H9 (cell line): ENCODE measurements at regions not wholly inside any gene's neighbourhood (a gene's known extent, or its start where the extent isn't known, plus 50 kb on each side); places are given as distances from the start of the nearest gene placed in this dataset.

Experiments used
- DNase-seq: peaks from one replicate; pipeline ENCODE4 v3.0.0-alpha.2; 2017
- H2AFZ ChIP-seq: one replicate; pipeline ENCODE4 v1.6.1; 2013; ENCODE audit warnings: mild to moderate bottlenecking, low read length, control low read depth, moderate library complexity
- H2AK5ac ChIP-seq: 2 replicates; pipeline ENCODE4 v1.6.1; 2013; ENCODE audit warnings: low read length, control low read depth, mixed read lengths; ENCODE audit not compliant: insufficient read length
- H2BK120ac ChIP-seq: one replicate; pipeline ENCODE4 v1.6.1; 2013; ENCODE audit warnings: low read depth, mild to moderate bottlenecking, low read length, control low read depth, inconsistent platforms; ENCODE audit not compliant: poor library complexity, severe bottlenecking
- H2BK12ac ChIP-seq: 2 replicates; pipeline ENCODE4 v1.6.1; 2013; ENCODE audit warnings: low read length, control low read depth, mixed read lengths, low read depth; ENCODE audit not compliant: insufficient read length
- H2BK15ac ChIP-seq: 2 replicates; pipeline ENCODE4 v1.6.1; 2013; ENCODE audit warnings: low read depth, low read length, control low read depth
- H2BK20ac ChIP-seq: one replicate; pipeline ENCODE4 v1.6.1; 2013; ENCODE audit warnings: low read depth, mild to moderate bottlenecking, low read length, control low read depth, inconsistent platforms; ENCODE audit not compliant: poor library complexity, severe bottlenecking
- H2BK5ac ChIP-seq: 2 replicates; pipeline ENCODE4 v1.6.1; 2013; ENCODE audit warnings: low read length, control low read depth, mixed read lengths; ENCODE audit not compliant: insufficient read length
- H3K14ac ChIP-seq: 2 replicates; pipeline ENCODE4 v1.6.1; 2013; ENCODE audit warnings: low read length, control low read depth; ENCODE audit not compliant: insufficient read depth
- H3K18ac ChIP-seq: 2 replicates; pipeline ENCODE4 v1.6.1; 2013; ENCODE audit warnings: low read depth, mild to moderate bottlenecking, mixed read lengths, low read length, control low read depth; ENCODE audit not compliant: insufficient read length
- H3K23ac ChIP-seq: 2 replicates; pipeline ENCODE4 v1.6.1; 2013; ENCODE audit warnings: low read length, control low read depth, mixed read lengths, low read depth; ENCODE audit not compliant: insufficient read length
- H3K23me2 ChIP-seq: 2 replicates; pipeline ENCODE4 v1.6.1; 2013; ENCODE audit warnings: low read depth, mild to moderate bottlenecking, mixed read lengths, low read length, control low read depth; ENCODE audit not compliant: insufficient read length, poor library complexity, severe bottlenecking
- H3K27ac ChIP-seq: 2 replicates; pipeline ENCODE4 v1.5.1; 2013; ENCODE audit warnings: low read length, control low read depth, mixed read lengths, low read depth; ENCODE audit not compliant: insufficient read length
- H3K27me3 ChIP-seq: 2 replicates; pipeline ENCODE4 v1.6.1; 2013; ENCODE audit warnings: low read length, control low read depth, inconsistent platforms; ENCODE audit not compliant: insufficient read depth
- H3K4ac ChIP-seq: 2 replicates; pipeline ENCODE4 v1.6.1; 2013; ENCODE audit warnings: low read depth, mild to moderate bottlenecking, control low read depth, inconsistent platforms, low read length, moderate library complexity
- H3K4me1 ChIP-seq: 2 replicates; pipeline ENCODE4 v1.6.1; 2013; ENCODE audit warnings: low read length, control low read depth, inconsistent platforms; ENCODE audit not compliant: insufficient read depth
- H3K4me2 ChIP-seq: 2 replicates; pipeline ENCODE4 v1.6.1; 2013; ENCODE audit warnings: low read length, control low read depth, mixed read lengths; ENCODE audit not compliant: insufficient read length, insufficient read depth
- H3K56ac ChIP-seq: 2 replicates; pipeline ENCODE4 v1.6.1; 2013; ENCODE audit warnings: low read depth, mild to moderate bottlenecking, mixed read lengths, low read length, control low read depth; ENCODE audit not compliant: insufficient read length
- H3K79me1 ChIP-seq: 2 replicates; pipeline ENCODE4 v1.6.1; 2013; ENCODE audit warnings: low read depth, mild to moderate bottlenecking, moderate library complexity, low read length, control low read depth, inconsistent platforms; ENCODE audit not compliant: insufficient read depth, poor library complexity, severe bottlenecking
- H3K79me2 ChIP-seq: 2 replicates; pipeline ENCODE4 v1.6.1; 2013; ENCODE audit warnings: low read length, control low read depth, inconsistent platforms; ENCODE audit not compliant: insufficient read depth
- H3K9ac ChIP-seq: 2 replicates; pipeline ENCODE4 v1.6.1; 2013; ENCODE audit warnings: low read length, control low read depth, mixed read lengths; ENCODE audit not compliant: insufficient read length; ENCODE audit errors: extremely low read depth
- H3K9me3 ChIP-seq: one replicate; pipeline ENCODE4 v1.6.1; 2013; ENCODE audit warnings: low read depth, low read length, inconsistent platforms; ENCODE audit not compliant: control insufficient read depth
- H3T11ph ChIP-seq: one replicate; pipeline ENCODE4 v1.6.1; 2013; ENCODE audit warnings: mild to moderate bottlenecking, low read length, control low read depth, inconsistent platforms
- H4K20me1 ChIP-seq: one replicate; pipeline ENCODE4 v1.6.1; 2013; ENCODE audit not compliant: control insufficient read depth, insufficient read length, insufficient read depth
- H4K5ac ChIP-seq: 2 replicates; pipeline ENCODE4 v1.6.1; 2013; ENCODE audit warnings: low read depth, mild to moderate bottlenecking, mixed read lengths, low read length, control low read depth; ENCODE audit not compliant: insufficient read length
- H4K8ac ChIP-seq: replicated peaks from 2 replicates; pipeline ENCODE4 v1.6.1; 2013; ENCODE audit warnings: low read length, control low read depth, mixed read lengths, low read depth; ENCODE audit not compliant: insufficient read length
- H4K91ac ChIP-seq: 2 replicates; pipeline ENCODE4 v1.6.1; 2013; ENCODE audit warnings: low read depth, mild to moderate bottlenecking, moderate library complexity, mixed read lengths, low read length, control low read depth; ENCODE audit not compliant: insufficient read length
- H3K27ac Mint-ChIP-seq, 3 experiments: 2 replicates in 2 of 3; 3 replicates in 1 of 3; pipeline ENCODE4 v1.8.0; 2020 to 2021; ENCODE audit warnings: mixed read lengths in 3 of 3, mild to moderate bottlenecking in 1 of 3, moderate library complexity in 1 of 3
- H3K27me3 Mint-ChIP-seq: 2 replicates; pipeline ENCODE4 v1.8.0; 2021; ENCODE audit warnings: low read depth, mild to moderate bottlenecking, moderate library complexity, mixed read lengths
- H3K36me3 Mint-ChIP-seq, 3 experiments: 2 replicates in 2 of 3; 3 replicates in 1 of 3; pipeline ENCODE4 v1.8.0; 2020 to 2021; ENCODE audit warnings: low read depth in 3 of 3, mixed read lengths in 3 of 3; ENCODE audit not compliant: insufficient read depth in 1 of 3
- H3K4me1 Mint-ChIP-seq, 2 experiments: 2 replicates each; pipeline ENCODE4 v1.8.0; 2020; ENCODE audit warnings: mixed read lengths in 2 of 2
- H3K4me3 Mint-ChIP-seq, 2 experiments: 2 replicates in 1 of 2; 3 replicates in 1 of 2; pipeline ENCODE4 v1.8.0; 2020 to 2021; ENCODE audit warnings: mild to moderate bottlenecking in 2 of 2, mixed read lengths in 2 of 2, moderate library complexity in 1 of 2
- H3K9me3 Mint-ChIP-seq, 2 experiments: 2 replicates in 1 of 2; 3 replicates in 1 of 2; pipeline ENCODE4 v1.8.0; 2020; ENCODE audit warnings: mild to moderate bottlenecking in 2 of 2, mixed read lengths in 2 of 2, moderate library complexity in 1 of 2
- CTCF ChIP-seq: fragments of 200-600 bp; sonication (generic); conservative IDR thresholded peaks from 3 replicates; pipeline ENCODE4 v1.8.0; 2021; ENCODE audit warnings: antibody characterized with exemption, mild to moderate bottlenecking
- WGBS: extraction: QIAGEN DNeasy Blood & Tissue Kit; methylation state at CpG from one replicate; pipeline ENCODE4 v1.1.7; 2013; ENCODE audit warnings: missing lambda C conversion rate, low lambda C conversion rate, mixed read lengths; ENCODE audit not compliant: insufficient read length; ENCODE audit errors: extremely low coverage; 5-methylcytosine and 5-hydroxymethylcytosine counted together

GRCh38 chr19:41495589-41495988 lies 52.6 kb downstream of the ERICH4 start:
- H3K36me3 Mint-ChIP-seq, result peaks cover 0 to 30% (median 3%) of the 10 kb centered on the region in 3 experiments; a peak in 4 of 7 replicates
- H3K9me3 ChIP-seq, result peaks cover 21% of the 10 kb centered on the region
- H3K14ac ChIP-seq, result no peak overlapping the region
- no peak overlapping the region for H3K9ac ChIP-seq
- H3K27me3 ChIP-seq, result no peaks in the 10 kb centered on the region
- no peak overlapping the region for H2BK12ac ChIP-seq
- H3K4me2 ChIP-seq, result no peak overlapping the region
- H3K79me2 ChIP-seq, result no peaks in the 10 kb centered on the region
- no peaks in the 10 kb centered on the region for H3K79me1 ChIP-seq
- H2AK5ac ChIP-seq, result no peak overlapping the region
- H4K91ac ChIP-seq, result no peak overlapping the region
- H2BK15ac ChIP-seq, result no peak overlapping the region
- no peak for DNase-seq
- H3K9me3 Mint-ChIP-seq, result peaks cover 79 to 80% of the 10 kb centered on the region in 2 experiments
- H3K56ac ChIP-seq, result no peak overlapping the region
- no peak overlapping the region for H3K27ac Mint-ChIP-seq
- H3K4me3 Mint-ChIP-seq, result no peak overlapping the region
- H4K8ac ChIP-seq, result no peak overlapping the region
- H3K23ac ChIP-seq, result no peak overlapping the region
- H3K27ac ChIP-seq, result no peak overlapping the region
- no peak overlapping the region for H3K4ac ChIP-seq
- no peak for TF ChIP-seq CTCF
- H3K23me2 ChIP-seq, result no peaks in the 10 kb centered on the region
- WGBS, result no CpG with 5 or more reads among the region's 1 CpG
- no peaks in the 10 kb centered on the region for H4K20me1 ChIP-seq
- no peaks in the 10 kb centered on the region for H3K4me1 ChIP-seq
- no peak overlapping the region for H3T11ph ChIP-seq
- no peak overlapping the region for H2BK5ac ChIP-seq
- no peak overlapping the region for H2AFZ ChIP-seq
- no peak overlapping the region for H4K5ac ChIP-seq
- H3K4me1 Mint-ChIP-seq, result no peaks in the 10 kb centered on the region
- no peak overlapping the region for H3K18ac ChIP-seq
- H2BK120ac ChIP-seq, result no peak overlapping the region
- H3K27me3 Mint-ChIP-seq, result peaks cover 6% of the 10 kb centered on the region; the same call in 1 of the 2 replicates
- H2BK20ac ChIP-seq, result no peak overlapping the region
